Astrocyte of the cerebellum (primary cell): ENCODE measurements at regions not wholly inside any gene's neighbourhood (a gene's known extent, or its start where the extent isn't known, plus 50 kb on each side); places are given as distances from the start of the nearest gene placed in this dataset.

Experiments used
- DNase-seq: peaks from one replicate; pipeline ENCODE4 v3.0.0-alpha.2; 2011; ENCODE audit warnings: low read depth
- H3K4me3 ChIP-seq: 2 replicates; pipeline ENCODE4 v1.5.1; 2011; ENCODE audit warnings: mild to moderate bottlenecking, low read depth, low read length, moderate library complexity
- in situ Hi-C: cut with HindIII; loops from 2 replicates; pipeline ENCODE4 v1.10.0; 2017; ENCODE audit warnings: low sequenced_read_pairs
- TF ChIP-seq, protein P1 (sequence below): IDR thresholded peaks from 2 replicates; pipeline ENCODE4 v1.5.1; 2012; ENCODE audit warnings: low read length, low read depth, moderate library complexity, mild to moderate bottlenecking; ENCODE audit errors: missing control alignments

DNA sequence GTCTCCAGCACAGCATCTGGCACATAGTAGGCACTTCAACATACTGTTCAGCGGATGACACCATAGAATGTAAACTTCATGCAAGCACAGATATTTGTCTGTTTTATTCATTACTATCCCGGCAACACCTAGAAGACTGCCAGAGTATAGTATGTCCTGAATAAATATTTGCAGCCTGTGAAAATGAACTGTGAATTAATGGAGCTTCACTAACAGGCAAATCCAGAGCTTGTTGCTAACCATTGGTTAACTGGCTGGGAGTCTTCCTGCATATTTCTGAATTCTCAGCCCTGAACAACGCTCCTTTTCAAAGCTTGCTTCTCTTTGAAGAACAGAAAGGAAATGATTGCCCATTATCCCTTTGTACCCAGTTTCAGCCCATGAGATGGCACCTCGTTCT is 243.3 kb upstream of the CRY1 start:
- H3K4me3 ChIP-seq = no peak overlapping the region
- DNase-seq = no peak
- in situ Hi-C loops = no loop called here
- TF ChIP-seq, protein P1, sequence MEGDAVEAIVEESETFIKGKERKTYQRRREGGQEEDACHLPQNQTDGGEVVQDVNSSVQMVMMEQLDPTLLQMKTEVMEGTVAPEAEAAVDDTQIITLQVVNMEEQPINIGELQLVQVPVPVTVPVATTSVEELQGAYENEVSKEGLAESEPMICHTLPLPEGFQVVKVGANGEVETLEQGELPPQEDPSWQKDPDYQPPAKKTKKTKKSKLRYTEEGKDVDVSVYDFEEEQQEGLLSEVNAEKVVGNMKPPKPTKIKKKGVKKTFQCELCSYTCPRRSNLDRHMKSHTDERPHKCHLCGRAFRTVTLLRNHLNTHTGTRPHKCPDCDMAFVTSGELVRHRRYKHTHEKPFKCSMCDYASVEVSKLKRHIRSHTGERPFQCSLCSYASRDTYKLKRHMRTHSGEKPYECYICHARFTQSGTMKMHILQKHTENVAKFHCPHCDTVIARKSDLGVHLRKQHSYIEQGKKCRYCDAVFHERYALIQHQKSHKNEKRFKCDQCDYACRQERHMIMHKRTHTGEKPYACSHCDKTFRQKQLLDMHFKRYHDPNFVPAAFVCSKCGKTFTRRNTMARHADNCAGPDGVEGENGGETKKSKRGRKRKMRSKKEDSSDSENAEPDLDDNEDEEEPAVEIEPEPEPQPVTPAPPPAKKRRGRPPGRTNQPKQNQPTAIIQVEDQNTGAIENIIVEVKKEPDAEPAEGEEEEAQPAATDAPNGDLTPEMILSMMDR = no peak

DNA sequence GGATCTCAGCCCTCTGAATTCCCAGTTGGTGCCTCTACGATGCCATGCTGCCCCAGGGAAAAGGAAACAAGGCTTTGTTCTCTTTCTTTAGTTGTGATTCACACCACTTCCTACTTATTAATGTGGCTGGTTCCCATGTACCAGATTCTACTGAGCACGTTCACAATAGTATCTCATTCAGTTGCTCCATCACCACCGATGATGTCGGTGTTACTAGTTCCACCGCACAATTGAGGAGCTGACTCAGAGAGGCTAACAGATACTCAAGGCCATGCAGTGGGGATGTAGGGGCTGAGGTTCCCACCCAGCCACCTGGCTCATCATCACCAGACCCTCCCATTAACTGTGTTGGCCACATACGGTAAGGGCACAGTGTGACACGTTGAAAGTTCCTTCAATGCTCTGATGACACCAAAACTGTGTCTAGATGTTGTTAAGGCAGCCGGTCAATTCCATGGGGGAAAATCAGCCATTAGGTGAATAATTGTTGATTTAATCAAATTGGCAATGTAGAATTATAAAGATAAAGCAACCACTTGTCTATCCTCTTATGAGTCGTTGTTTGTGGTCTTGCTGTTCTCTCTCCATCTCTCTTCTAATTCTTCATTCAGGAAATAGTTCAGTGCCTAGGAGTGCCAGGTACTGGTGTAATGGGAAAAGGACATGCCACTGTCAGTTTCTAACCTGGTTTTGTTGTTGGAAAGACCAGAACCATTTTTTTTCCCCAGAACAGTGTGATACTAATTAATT is 244.2 kb upstream of the CRY1 start:
- H3K4me3 ChIP-seq = no peak overlapping the region
- TF ChIP-seq, protein P1 = no peak
- no peak for DNase-seq
- in situ Hi-C loops = no loop called here

DNA sequence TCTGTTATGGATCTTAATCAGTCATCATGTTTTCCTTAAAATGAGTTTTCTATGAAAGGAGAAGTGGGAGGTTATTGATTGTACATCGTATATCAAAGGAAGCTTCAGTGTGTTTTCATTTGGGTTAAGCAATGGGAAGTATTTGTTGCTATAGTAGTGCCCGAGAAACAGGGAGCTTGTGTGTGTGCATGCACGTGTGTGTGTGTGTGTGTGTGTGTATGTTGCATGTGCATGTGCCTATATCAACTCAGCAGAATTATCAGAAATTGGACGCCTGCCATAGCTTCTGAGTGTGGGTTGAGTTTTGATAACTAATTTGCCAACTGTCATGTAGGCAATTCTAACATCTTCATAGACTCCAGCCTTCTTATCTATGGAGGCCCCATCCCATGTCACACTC is 246.1 kb upstream of the CRY1 start:
- DNase-seq = no peak
- TF ChIP-seq, protein P1 = no peak
- in situ Hi-C loops = no loop called here
- no peak overlapping the region for H3K4me3 ChIP-seq

DNA sequence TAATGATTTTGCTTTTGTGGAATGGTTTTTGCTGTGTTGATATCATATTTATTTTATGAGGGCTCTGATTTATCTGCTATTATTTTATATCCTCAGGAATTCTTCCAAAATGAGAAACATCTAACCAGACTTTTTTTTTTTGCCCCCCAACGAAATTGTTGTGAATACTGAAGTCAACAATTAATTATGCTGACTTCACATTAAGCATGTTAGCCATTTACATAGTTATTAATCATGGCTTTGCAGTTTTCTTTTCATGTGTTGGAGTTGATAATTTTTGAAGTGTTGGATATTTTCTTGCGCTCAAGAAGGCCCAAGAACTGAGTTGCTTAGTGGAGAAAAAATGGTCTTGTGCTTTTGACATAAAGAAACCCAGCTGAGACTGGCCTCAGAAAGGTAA is 246.6 kb upstream of the CRY1 start:
- no peak overlapping the region for H3K4me3 ChIP-seq
- in situ Hi-C loops = no loop called here
- DNase-seq = no peak
- TF ChIP-seq, protein P1 = no peak

DNA sequence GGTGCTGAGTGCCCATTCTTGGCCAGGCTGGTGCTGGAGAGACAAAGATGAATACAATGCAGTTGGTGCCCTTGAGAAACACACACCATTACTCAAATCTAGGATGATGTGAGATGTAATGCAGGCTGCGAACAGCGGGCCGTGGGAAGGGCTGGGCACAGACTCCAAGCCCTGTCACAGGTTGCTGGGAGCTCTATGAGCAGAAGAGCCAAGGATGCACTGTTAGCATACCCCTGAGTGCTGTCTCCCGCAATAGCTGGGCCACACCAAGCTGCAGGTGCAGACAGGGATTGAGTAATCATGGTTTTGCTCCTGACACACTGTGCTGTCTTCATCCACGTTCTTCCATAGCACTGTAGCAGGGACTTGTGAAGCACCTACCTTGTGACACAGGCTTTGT is 247.5 kb upstream of the CRY1 start:
- no peak for DNase-seq
- in situ Hi-C loops = no loop called here
- TF ChIP-seq, protein P1 = no peak
- no peak overlapping the region for H3K4me3 ChIP-seq

DNA sequence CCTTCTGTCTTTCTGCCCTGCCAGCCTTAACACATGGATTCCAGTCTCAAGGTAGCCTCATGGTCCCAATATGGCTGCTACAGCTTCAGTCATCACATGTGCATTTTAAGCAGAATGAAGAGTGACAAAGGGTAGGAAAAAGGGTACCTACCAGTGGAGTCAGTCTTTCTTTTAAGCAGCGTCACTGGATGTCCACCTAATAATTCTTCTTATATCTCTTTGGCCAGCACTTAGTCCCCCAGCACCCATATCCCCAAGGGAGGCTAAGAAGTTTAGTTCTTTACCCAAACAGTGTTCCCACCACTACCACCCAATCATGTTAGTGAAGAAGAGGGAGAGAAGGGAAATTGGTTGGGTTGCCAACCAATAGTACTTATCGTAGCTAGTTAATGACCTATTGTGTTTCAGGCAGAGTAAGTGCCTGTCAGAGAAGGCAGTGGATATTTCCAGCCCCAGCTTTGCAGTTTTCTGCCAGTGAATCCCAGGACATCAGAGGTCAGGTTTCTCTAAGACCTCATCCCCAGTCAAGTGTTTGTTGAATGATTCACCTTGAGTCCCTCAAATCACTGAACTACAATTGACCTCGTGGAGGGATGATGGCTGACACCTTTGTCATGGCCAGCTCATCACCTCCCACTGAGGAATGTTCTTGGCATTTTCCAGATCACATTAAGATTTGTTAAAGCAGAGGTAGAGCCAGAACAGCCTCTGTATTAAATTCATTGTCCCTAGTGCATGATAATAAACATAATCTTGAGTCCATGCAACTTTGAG is 250.9 kb upstream of the CRY1 start:
- TF ChIP-seq, protein P1 = no peak
- in situ Hi-C loops = no loop called here
- DNase-seq = peak; percentile 67
- no peak overlapping the region for H3K4me3 ChIP-seq
